Kidney epithelial cell (primary cell): ENCODE measurements at regions not wholly inside any gene's neighbourhood (a gene's known extent, or its start where the extent isn't known, plus 50 kb on each side); places are given as distances from the start of the nearest gene placed in this dataset.

Source experiments
- DNase-seq: peaks from one replicate; pipeline ENCODE4 v3.0.0-alpha.2; 2010; ENCODE audit warnings: low read depth
- H3K27me3 ChIP-seq: 2 replicates; pipeline ENCODE4 v1.6.0; 2011; ENCODE audit warnings: low read length; ENCODE audit not compliant: control insufficient read depth, insufficient read depth
- H3K36me3 ChIP-seq: 2 replicates; pipeline ENCODE4 v1.5.1; 2011; ENCODE audit warnings: low read length; ENCODE audit not compliant: control insufficient read depth, insufficient read depth
- H3K4me3 ChIP-seq: 2 replicates; pipeline ENCODE4 v1.5.1; 2011; ENCODE audit warnings: low read depth, mild to moderate bottlenecking, control low read depth, low read length
- TF ChIP-seq, protein P1 (sequence below): IDR thresholded peaks from 2 replicates; pipeline ENCODE4 v1.5.1; 2011; ENCODE audit warnings: mild to moderate bottlenecking, moderate library complexity, low read length, control low read depth, inconsistent platforms; ENCODE audit not compliant: insufficient read depth, poor library complexity, severe bottlenecking

DNA sequence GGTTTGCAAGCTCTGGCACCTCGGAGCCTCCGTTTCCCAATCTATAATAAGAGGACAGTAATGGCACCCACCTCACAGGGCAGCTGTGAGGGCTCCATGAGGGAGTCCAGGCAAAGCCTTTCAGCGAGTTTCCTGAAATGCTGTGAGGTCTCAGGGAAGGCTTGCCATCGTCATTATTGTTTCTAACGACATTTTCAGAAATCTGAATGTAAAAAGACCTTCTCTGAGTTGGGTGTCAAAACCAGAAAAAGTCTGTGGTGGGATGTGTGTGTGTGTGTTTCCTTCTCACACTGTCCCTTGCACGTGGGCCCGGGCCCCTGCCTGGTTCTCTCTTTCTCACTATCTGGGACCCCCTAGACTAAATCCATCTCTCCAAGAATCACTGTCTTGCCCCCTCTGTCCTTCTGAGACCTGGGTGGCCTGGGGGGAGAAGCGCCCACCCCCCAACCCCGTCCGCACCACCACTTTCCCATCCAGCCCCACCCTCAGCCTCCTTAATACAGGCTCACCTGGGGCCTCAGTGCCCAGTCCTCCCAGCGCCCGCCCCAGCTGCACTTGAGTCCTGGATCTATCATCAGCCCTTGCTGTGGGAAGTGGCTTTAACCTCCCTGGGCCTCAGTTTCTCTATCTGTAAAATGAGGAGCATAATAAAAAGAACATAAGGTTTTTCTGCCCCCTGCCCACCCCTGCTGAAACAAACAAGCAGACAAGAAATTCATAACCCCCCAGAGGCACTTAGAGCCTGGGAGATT is 180.3 kb downstream of the C9orf50 start:
- no peaks in the 10 kb centered on the region for H3K36me3 ChIP-seq
- DNase-seq = no peak
- peaks cover 19% of the 10 kb centered on the region for H3K27me3 ChIP-seq
- no peak overlapping the region for H3K4me3 ChIP-seq
- TF ChIP-seq, protein P1, sequence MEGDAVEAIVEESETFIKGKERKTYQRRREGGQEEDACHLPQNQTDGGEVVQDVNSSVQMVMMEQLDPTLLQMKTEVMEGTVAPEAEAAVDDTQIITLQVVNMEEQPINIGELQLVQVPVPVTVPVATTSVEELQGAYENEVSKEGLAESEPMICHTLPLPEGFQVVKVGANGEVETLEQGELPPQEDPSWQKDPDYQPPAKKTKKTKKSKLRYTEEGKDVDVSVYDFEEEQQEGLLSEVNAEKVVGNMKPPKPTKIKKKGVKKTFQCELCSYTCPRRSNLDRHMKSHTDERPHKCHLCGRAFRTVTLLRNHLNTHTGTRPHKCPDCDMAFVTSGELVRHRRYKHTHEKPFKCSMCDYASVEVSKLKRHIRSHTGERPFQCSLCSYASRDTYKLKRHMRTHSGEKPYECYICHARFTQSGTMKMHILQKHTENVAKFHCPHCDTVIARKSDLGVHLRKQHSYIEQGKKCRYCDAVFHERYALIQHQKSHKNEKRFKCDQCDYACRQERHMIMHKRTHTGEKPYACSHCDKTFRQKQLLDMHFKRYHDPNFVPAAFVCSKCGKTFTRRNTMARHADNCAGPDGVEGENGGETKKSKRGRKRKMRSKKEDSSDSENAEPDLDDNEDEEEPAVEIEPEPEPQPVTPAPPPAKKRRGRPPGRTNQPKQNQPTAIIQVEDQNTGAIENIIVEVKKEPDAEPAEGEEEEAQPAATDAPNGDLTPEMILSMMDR = no peak

DNA sequence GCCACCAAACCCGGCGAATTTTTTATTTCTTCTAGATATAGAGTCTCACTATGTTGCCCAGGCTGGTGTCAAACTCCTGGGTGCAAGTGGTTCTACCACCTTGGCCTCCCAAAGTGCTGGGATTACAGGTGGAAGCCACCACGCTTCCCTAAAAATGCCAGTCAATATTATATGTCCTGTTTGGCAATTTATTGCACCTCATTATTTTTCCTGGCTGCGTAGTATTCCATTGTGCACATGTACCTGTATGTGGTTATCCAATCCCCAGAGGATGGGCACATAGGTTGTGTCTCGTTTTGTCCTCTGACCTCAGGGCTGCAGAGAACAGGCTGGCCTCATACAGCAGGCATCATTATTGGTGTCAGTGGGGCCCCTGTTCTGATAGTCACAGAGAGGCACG is 181.7 kb downstream of the C9orf50 start:
- peaks cover 19% of the 10 kb centered on the region for H3K27me3 ChIP-seq
- DNase-seq = no peak
- no peaks in the 10 kb centered on the region for H3K36me3 ChIP-seq
- TF ChIP-seq, protein P1 = no peak
- no peak overlapping the region for H3K4me3 ChIP-seq

DNA sequence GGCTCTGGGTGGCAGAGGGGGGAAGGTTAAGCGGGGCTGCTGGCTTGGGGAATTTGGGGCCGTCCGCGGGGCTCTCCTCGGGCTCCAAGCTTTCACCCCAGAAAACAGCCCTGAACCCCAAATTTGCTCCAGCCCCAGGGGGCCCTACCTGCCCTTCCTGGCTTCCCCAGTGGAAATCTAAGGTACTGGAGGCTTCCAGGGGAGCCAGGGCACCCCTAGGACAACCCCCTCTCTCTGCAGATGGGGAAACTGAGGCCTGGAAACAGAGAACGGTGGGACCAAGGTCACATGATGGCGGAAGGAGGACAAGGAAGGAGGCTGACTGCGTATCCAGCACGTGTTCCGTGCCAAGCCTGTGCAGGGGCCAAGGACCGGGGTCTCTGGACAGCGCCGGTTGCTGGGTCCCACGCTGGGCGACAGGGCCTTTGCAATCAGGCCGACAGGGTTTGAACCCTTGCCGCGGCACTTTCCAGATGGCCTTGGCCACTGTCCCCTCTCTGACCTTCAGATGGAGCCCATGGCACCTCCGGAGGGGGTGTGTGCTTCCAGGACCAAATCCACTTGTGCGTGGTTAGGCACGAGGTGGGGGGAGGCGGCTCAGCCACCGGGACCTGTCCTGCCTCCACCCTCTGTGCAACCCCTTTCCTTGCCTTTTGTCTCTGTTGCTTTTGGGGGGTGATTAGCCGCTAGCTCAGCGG is 183.1 kb downstream of the C9orf50 start:
- Histone ChIP-seq H3K27me3 (peaks cover 19% of the 10 kb centered on the region), H3K4me3 (peak overlapping the region; percentile 42), H3K36me3 (no peaks in the 10 kb centered on the region)
- no peak for DNase-seq
- TF ChIP-seq, protein P1 = no peak

DNA sequence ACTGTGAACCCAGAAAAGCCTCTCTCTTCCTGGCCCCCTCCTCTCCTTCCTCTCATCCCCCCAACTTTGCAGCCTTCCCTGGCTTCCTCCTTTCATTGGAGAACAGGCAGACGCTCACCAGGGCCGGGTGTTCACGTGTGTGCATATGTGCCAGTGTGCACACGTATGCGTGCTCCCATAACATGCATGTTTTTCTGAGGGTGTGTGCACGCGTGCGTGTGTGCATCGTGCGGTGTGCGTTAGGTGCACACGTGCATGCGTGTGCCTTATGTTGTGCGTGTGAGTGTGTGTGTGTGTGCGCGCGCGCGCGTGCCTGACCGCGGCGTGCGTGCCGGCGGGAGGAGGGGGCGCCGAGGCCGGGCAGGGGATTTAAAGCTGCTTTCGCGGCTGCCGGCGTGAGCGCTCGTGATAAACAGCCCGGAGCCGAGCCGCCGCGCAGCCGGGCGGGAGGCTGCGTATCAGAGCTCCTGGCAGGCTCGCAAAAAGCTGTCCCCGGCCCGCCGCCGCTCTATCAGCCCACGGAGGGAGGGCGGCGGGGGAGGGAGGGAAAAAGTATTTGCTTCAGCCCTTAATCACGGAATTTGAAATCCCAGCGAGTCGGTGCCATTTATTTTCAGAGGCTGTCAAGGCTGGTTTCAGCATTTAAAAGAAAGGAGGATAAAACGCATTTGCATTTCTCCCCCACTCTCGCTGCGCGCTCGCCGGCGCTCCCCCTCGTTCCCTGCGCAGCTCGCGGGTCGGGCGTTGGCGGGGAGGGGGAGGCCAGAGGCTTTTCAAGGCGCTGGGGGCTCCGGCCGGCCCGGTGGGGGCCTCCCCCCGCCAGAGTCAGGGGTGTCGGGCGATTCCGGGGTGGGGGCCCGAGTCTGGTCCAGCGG is 183.9 kb downstream of the C9orf50 start:
- no peak for DNase-seq
- peaks cover 19% of the 10 kb centered on the region for H3K27me3 ChIP-seq

DNA sequence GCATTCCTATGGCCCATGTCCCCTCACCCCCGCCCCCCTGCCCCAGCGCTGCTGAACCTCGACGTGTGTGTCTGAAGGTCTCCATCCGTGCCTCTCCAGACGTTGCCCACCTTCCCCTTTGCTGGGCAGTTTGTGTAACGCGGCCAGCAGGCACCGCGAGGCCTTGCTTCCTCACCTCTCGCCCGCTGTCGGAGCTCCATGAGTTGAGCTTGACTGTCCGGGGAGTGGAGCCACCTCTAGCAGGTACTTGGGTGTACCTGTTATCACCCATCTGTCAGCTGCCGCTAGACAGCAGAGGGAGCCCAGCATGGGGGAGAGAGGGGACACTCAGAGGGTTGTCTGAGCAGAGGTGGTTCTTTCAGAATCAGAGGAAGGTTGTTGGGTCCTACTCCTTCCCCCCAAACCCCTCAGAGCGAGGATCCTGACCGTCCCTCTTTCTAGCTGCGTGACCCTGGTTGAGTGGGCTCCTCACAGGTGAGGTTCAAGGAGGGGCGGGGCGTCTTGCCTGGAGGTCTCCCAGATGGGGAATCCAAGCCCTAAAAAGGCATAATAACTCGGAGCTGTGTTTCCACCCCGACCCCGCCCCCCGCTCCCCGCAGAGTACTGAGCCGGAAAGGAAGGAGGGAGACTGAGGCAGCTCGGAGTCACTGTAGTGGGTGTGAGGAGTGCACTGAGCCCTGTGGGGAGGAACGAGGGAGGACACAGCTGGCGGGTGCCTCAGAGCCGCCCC is 184.7 kb downstream of the C9orf50 start:
- H3K4me3 ChIP-seq = no peak overlapping the region
- peaks cover 19% of the 10 kb centered on the region for H3K27me3 ChIP-seq
- DNase-seq = no peak
- TF ChIP-seq, protein P1 = no peak
- no peaks in the 10 kb centered on the region for H3K36me3 ChIP-seq

More for the DNA sequence above, 183.9 kb downstream of the C9orf50 start:
- Histone ChIP-seq H3K4me3 (peak overlapping the region; percentile 42), H3K36me3 (no peaks in the 10 kb centered on the region)
- TF ChIP-seq, protein P1 = no peak
